Peyer's patch (tissue), 4 donors: ENCODE measurements at regions not wholly inside any gene's neighbourhood (a gene's known extent, or its start where the extent isn't known, plus 50 kb on each side); places are given as distances from the start of the nearest gene placed in this dataset.
"Not testable (repeated sequence)": the region's sequence is repeated elsewhere in the genome, so short reads cannot be mapped to it uniquely, and the experiment has no call there.

Experiments used
- CTCF ChIP-seq, 6 experiments: fragments of 450-650 bp in 4 of 6; fragments of 200-600 bp in 2 of 6; sonication (generic) in 1 of 6; IDR thresholded peaks; one replicate each; pipeline ENCODE4 v1.5.1; 2017 to 2019; ENCODE audit warnings: antibody characterized with exemption in 6 of 6, mild to moderate bottlenecking in 3 of 6, moderate library complexity in 1 of 6
- POLR2A ChIP-seq, 2 donors: fragments of 450-650 bp; IDR thresholded peaks; one replicate each; pipeline ENCODE4 v1.5.1; 2017; ENCODE audit warnings: antibody characterized with exemption in 2 of 2, mild to moderate bottlenecking in 2 of 2, moderate library complexity in 2 of 2

- TF ChIP-seq CTCF, POLR2A (IDR thresholded peaks at IDR 0.05): not testable (repeated sequence)
Measured at GRCh38 chr15:19995296-19995695, 546.3 kb downstream of the GOLGA6L6 start.
